ENCODE measurements at regions not wholly inside any gene's neighbourhood (a gene's known extent, or its start where the extent isn't known, plus 50 kb on each side); places are given as distances from the start of the nearest gene placed in this dataset.
"Not testable (repeated sequence)": the region's sequence is repeated elsewhere in the genome, so short reads cannot be mapped to it uniquely, and the experiment has no call there.

DNA sequence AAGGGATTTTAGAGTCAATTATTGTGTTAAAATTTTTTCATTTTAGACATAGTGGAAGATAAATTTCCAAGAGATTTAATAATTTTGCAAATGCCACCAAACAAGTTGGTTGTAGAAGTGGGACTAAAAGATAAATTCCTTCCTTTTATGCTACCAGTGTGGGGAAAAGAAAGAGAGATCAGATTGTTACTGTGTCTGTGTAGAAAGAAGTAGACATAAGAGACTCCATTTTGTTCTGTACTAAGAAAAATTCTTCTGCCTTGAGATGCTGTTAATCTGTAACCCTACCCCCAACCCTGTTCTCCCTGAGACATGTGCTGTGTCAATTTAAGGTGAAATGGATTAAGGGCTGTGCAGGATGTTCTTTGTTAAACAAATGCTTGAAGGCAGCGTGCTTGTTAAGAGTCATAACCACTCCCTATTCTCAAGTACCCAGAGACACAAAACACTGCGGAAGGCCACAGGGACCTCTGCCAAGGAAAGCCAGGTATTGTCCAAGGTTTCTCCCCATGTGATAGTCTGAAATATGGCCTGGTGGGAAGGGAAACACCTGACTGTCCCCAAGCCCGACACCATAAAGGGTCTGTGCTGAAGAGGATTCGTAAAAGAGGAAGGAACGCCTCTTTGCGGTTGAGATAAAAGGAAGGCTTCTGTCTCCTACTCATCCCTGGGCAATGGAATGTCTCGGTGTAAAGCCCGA is 117.0 kb downstream of the CEP44 start:
- DNase-seq (ENCODE audit: low read depth in 2 of 3, low spot score in 1 of 3): not testable (repeated sequence)

GRCh38 chr4:174398728-174399127 is 115.0 kb downstream of the CEP44 start:
- DNase-seq (ENCODE audit: low read depth in 2 of 3, low spot score in 1 of 3): no peak

- DNase-seq (ENCODE audit: low read depth in 2 of 3, low spot score in 1 of 3): no peak
Measured at GRCh38 chr4:174397366-174398155, 113.8 kb downstream of the CEP44 start.

GRCh38 chr4:174396599-174397110 is 112.9 kb downstream of the CEP44 start:
- DNase-seq (ENCODE audit: low read depth in 2 of 3, low spot score in 1 of 3): no peak

- no peak for DNase-seq (ENCODE audit: low read depth in 2 of 3, low spot score in 1 of 3)
Measured at GRCh38 chr4:174394915-174395314, 111.2 kb downstream of the CEP44 start.

DNA sequence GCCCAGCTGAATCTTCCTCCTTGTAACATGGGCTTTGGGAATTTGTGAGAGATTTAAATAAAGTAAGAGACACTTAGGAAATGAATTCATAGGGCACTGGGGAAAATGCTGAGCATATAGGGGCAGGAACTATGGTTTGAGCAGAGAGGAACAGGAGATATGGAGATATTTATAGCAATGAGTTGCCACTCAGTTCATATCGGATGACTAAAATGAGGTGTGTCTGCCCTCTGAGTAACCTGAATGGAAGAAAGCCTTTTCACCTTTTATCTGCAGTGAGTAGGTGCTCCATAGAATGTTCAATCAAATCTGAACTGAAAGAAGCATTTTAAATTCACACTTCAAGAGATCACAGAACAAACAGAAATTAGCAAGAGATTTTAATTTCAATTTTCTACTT is 105.7 kb downstream of the CEP44 start:
- DNase-seq (ENCODE audit: low read depth in 2 of 3, low spot score in 1 of 3): no peak

DNA sequence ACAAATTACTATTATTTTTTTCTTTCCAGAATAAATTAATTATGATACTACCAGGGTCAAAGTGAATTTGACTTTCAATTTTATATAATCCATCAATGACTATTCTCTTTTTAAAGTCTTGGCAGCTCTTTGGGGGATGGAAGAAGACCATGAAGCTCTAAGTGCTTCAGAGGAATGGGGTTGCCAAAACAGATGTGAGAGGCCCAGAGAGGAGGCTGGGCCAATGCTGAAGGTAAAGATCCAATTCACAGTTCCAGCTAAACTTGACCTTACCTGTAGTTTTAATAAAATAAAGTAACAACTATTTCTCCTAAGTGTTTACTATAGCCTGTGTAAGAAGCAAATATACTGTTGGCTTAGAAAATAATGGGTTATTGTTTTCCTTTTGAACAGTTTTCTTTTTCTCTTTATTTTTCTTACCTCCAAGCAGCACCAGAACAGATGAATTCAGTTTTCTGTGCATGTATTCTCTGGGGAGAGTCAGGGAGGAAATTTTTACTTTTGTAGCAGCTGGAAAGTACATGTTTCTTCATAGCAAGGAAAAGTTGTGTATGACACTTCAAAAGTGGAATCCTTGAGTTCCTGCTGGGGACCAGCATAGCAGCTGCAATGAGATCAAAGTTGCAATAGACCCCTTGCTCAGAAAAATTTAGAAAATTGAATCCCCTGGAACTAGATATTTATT is 104.9 kb downstream of the CEP44 start:
- no peak for DNase-seq (ENCODE audit: low read depth in 2 of 3, low spot score in 1 of 3)

DNA sequence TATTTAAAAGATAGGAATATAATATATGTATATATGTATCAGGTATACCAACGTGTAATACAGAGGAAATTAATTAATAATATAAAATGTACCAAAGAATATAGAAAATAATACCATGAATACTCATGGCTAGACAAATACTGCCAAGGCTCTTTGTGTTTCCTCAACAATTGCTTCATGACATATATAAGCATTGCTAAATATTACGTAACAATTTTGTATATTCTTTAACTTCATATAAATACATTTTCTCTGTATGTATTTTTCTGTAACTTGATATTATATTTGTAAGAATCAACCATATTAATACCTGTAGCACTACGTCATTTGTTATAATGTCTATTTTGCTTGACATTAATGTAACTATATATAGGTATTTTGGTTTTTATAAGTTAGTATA is 104.0 kb downstream of the CEP44 start:
- no peak for DNase-seq (ENCODE audit: low read depth in 2 of 3, low spot score in 1 of 3)

DNA sequence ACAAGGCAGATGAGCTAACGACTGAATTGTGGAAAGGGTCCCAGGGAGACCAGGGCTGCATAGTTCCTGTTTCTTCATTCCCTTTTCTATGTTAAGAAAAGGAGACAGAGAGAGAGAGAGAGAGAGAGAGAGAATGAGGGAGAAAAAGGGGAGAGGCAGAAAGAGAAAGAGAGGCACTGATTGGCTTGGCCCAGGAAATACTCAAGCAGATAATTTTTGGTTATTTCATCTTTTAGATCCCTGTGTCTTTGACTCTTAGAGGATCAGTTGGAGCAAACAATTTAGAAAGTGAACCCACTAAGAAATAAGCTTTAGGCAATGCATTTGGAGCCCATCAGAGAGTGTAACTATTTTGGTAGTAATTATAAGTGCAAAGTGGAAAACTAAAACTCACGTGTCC is 103.4 kb downstream of the CEP44 start:
- DNase-seq (ENCODE audit: low read depth in 2 of 3, low spot score in 1 of 3): no peak

GRCh38 chr4:174383783-174384182 is 100.1 kb downstream of the CEP44 start:
- DNase-seq (ENCODE audit: low read depth in 2 of 3, low spot score in 1 of 3): no peak

DNA sequence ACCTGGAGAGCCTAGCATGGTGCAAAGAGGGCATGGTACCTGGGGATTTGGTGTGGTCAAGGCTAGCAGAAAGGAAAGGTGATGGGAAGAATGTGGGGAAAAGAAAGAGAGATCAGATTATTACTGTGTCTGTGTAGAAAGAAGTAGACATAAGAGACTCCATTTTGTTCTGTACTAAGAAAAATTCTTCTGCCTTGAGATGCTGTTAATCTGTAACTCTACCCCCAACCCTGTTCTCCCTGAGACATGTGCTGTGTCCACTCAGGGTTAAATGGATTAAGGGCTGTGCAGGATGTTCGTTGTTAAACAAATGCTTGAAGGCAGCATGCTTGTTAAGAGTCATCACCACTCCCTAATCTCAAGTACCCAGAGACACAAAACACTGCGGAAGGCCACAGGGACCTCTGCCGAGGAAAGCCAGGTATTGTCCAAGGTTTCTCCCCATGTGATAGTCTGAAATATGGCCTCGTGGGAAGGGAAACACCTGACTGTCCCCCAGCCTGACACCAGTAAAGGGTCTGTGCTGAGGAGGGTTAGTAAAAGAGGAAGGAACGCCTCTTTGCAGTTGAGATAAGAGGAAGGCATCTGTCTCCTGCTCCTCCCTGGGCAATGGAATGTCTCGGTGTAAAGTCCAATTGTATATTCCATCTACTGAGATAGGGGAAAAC is 99.4 kb downstream of the CEP44 start:
- DNase-seq (ENCODE audit: low read depth in 2 of 3, low spot score in 1 of 3): not testable (repeated sequence)

Data from stimulated activated CD4-positive, alpha-beta T cell treated with anti-CD3 and anti-CD28 coated beads, Interleukin-12 subunit alpha, Interleukin-12 subunit beta, amount 100 ng/mL, for 48 hours (primary cell).